H9 (cell line): ENCODE measurements at regions not wholly inside any gene's neighbourhood (a gene's known extent, or its start where the extent isn't known, plus 50 kb on each side); places are given as distances from the start of the nearest gene placed in this dataset.
A peak's percentile ranks its signal among the peaks of the same experiment; 100 is the strongest.

Experiments
- DNase-seq: peaks from one replicate; pipeline ENCODE4 v3.0.0-alpha.2; 2017
- H2AFZ ChIP-seq: one replicate; pipeline ENCODE4 v1.6.1; 2013; ENCODE audit warnings: mild to moderate bottlenecking, low read length, control low read depth, moderate library complexity
- H2AK5ac ChIP-seq: 2 replicates; pipeline ENCODE4 v1.6.1; 2013; ENCODE audit warnings: low read length, control low read depth, mixed read lengths; ENCODE audit not compliant: insufficient read length
- H2BK120ac ChIP-seq: one replicate; pipeline ENCODE4 v1.6.1; 2013; ENCODE audit warnings: low read depth, mild to moderate bottlenecking, low read length, control low read depth, inconsistent platforms; ENCODE audit not compliant: poor library complexity, severe bottlenecking
- H2BK12ac ChIP-seq: 2 replicates; pipeline ENCODE4 v1.6.1; 2013; ENCODE audit warnings: low read length, control low read depth, mixed read lengths, low read depth; ENCODE audit not compliant: insufficient read length
- H2BK15ac ChIP-seq: 2 replicates; pipeline ENCODE4 v1.6.1; 2013; ENCODE audit warnings: low read depth, low read length, control low read depth
- H2BK20ac ChIP-seq: one replicate; pipeline ENCODE4 v1.6.1; 2013; ENCODE audit warnings: low read depth, mild to moderate bottlenecking, low read length, control low read depth, inconsistent platforms; ENCODE audit not compliant: poor library complexity, severe bottlenecking
- H2BK5ac ChIP-seq: 2 replicates; pipeline ENCODE4 v1.6.1; 2013; ENCODE audit warnings: low read length, control low read depth, mixed read lengths; ENCODE audit not compliant: insufficient read length
- H3K14ac ChIP-seq: 2 replicates; pipeline ENCODE4 v1.6.1; 2013; ENCODE audit warnings: low read length, control low read depth; ENCODE audit not compliant: insufficient read depth
- H3K18ac ChIP-seq: 2 replicates; pipeline ENCODE4 v1.6.1; 2013; ENCODE audit warnings: low read depth, mild to moderate bottlenecking, mixed read lengths, low read length, control low read depth; ENCODE audit not compliant: insufficient read length
- H3K23ac ChIP-seq: 2 replicates; pipeline ENCODE4 v1.6.1; 2013; ENCODE audit warnings: low read length, control low read depth, mixed read lengths, low read depth; ENCODE audit not compliant: insufficient read length
- H3K23me2 ChIP-seq: 2 replicates; pipeline ENCODE4 v1.6.1; 2013; ENCODE audit warnings: low read depth, mild to moderate bottlenecking, mixed read lengths, low read length, control low read depth; ENCODE audit not compliant: insufficient read length, poor library complexity, severe bottlenecking
- H3K27ac ChIP-seq: 2 replicates; pipeline ENCODE4 v1.5.1; 2013; ENCODE audit warnings: low read length, control low read depth, mixed read lengths, low read depth; ENCODE audit not compliant: insufficient read length
- H3K27me3 ChIP-seq: 2 replicates; pipeline ENCODE4 v1.6.1; 2013; ENCODE audit warnings: low read length, control low read depth, inconsistent platforms; ENCODE audit not compliant: insufficient read depth
- H3K4ac ChIP-seq: 2 replicates; pipeline ENCODE4 v1.6.1; 2013; ENCODE audit warnings: low read depth, mild to moderate bottlenecking, control low read depth, inconsistent platforms, low read length, moderate library complexity
- H3K4me1 ChIP-seq: 2 replicates; pipeline ENCODE4 v1.6.1; 2013; ENCODE audit warnings: low read length, control low read depth, inconsistent platforms; ENCODE audit not compliant: insufficient read depth
- H3K4me2 ChIP-seq: 2 replicates; pipeline ENCODE4 v1.6.1; 2013; ENCODE audit warnings: low read length, control low read depth, mixed read lengths; ENCODE audit not compliant: insufficient read length, insufficient read depth
- H3K56ac ChIP-seq: 2 replicates; pipeline ENCODE4 v1.6.1; 2013; ENCODE audit warnings: low read depth, mild to moderate bottlenecking, mixed read lengths, low read length, control low read depth; ENCODE audit not compliant: insufficient read length
- H3K79me1 ChIP-seq: 2 replicates; pipeline ENCODE4 v1.6.1; 2013; ENCODE audit warnings: low read depth, mild to moderate bottlenecking, moderate library complexity, low read length, control low read depth, inconsistent platforms; ENCODE audit not compliant: insufficient read depth, poor library complexity, severe bottlenecking
- H3K79me2 ChIP-seq: 2 replicates; pipeline ENCODE4 v1.6.1; 2013; ENCODE audit warnings: low read length, control low read depth, inconsistent platforms; ENCODE audit not compliant: insufficient read depth
- H3K9ac ChIP-seq: 2 replicates; pipeline ENCODE4 v1.6.1; 2013; ENCODE audit warnings: low read length, control low read depth, mixed read lengths; ENCODE audit not compliant: insufficient read length; ENCODE audit errors: extremely low read depth
- H3K9me3 ChIP-seq: one replicate; pipeline ENCODE4 v1.6.1; 2013; ENCODE audit warnings: low read depth, low read length, inconsistent platforms; ENCODE audit not compliant: control insufficient read depth
- H3T11ph ChIP-seq: one replicate; pipeline ENCODE4 v1.6.1; 2013; ENCODE audit warnings: mild to moderate bottlenecking, low read length, control low read depth, inconsistent platforms
- H4K20me1 ChIP-seq: one replicate; pipeline ENCODE4 v1.6.1; 2013; ENCODE audit not compliant: control insufficient read depth, insufficient read length, insufficient read depth
- H4K5ac ChIP-seq: 2 replicates; pipeline ENCODE4 v1.6.1; 2013; ENCODE audit warnings: low read depth, mild to moderate bottlenecking, mixed read lengths, low read length, control low read depth; ENCODE audit not compliant: insufficient read length
- H4K8ac ChIP-seq: replicated peaks from 2 replicates; pipeline ENCODE4 v1.6.1; 2013; ENCODE audit warnings: low read length, control low read depth, mixed read lengths, low read depth; ENCODE audit not compliant: insufficient read length
- H4K91ac ChIP-seq: 2 replicates; pipeline ENCODE4 v1.6.1; 2013; ENCODE audit warnings: low read depth, mild to moderate bottlenecking, moderate library complexity, mixed read lengths, low read length, control low read depth; ENCODE audit not compliant: insufficient read length
- H3K27ac Mint-ChIP-seq, 3 experiments: 2 replicates in 2 of 3; 3 replicates in 1 of 3; pipeline ENCODE4 v1.8.0; 2020 to 2021; ENCODE audit warnings: mixed read lengths in 3 of 3, mild to moderate bottlenecking in 1 of 3, moderate library complexity in 1 of 3
- H3K27me3 Mint-ChIP-seq: 2 replicates; pipeline ENCODE4 v1.8.0; 2021; ENCODE audit warnings: low read depth, mild to moderate bottlenecking, moderate library complexity, mixed read lengths
- H3K36me3 Mint-ChIP-seq, 3 experiments: 2 replicates in 2 of 3; 3 replicates in 1 of 3; pipeline ENCODE4 v1.8.0; 2020 to 2021; ENCODE audit warnings: low read depth in 3 of 3, mixed read lengths in 3 of 3; ENCODE audit not compliant: insufficient read depth in 1 of 3
- H3K4me1 Mint-ChIP-seq, 2 experiments: 2 replicates each; pipeline ENCODE4 v1.8.0; 2020; ENCODE audit warnings: mixed read lengths in 2 of 2
- H3K4me3 Mint-ChIP-seq, 2 experiments: 2 replicates in 1 of 2; 3 replicates in 1 of 2; pipeline ENCODE4 v1.8.0; 2020 to 2021; ENCODE audit warnings: mild to moderate bottlenecking in 2 of 2, mixed read lengths in 2 of 2, moderate library complexity in 1 of 2
- H3K9me3 Mint-ChIP-seq, 2 experiments: 2 replicates in 1 of 2; 3 replicates in 1 of 2; pipeline ENCODE4 v1.8.0; 2020; ENCODE audit warnings: mild to moderate bottlenecking in 2 of 2, mixed read lengths in 2 of 2, moderate library complexity in 1 of 2
- CTCF ChIP-seq: fragments of 200-600 bp; sonication (generic); conservative IDR thresholded peaks from 3 replicates; pipeline ENCODE4 v1.8.0; 2021; ENCODE audit warnings: antibody characterized with exemption, mild to moderate bottlenecking
- WGBS: extraction: QIAGEN DNeasy Blood & Tissue Kit; methylation state at CpG from one replicate; pipeline ENCODE4 v1.1.7; 2013; ENCODE audit warnings: missing lambda C conversion rate, low lambda C conversion rate, mixed read lengths; ENCODE audit not compliant: insufficient read length; ENCODE audit errors: extremely low coverage; 5-methylcytosine and 5-hydroxymethylcytosine counted together

GRCh38 chr1:173303984-173304383 lies 96.9 kb upstream of the TNFSF4 start:
- DNase-seq, result no peak
- H4K91ac ChIP-seq, result no peak overlapping the region
- H3K4ac ChIP-seq, result no peak overlapping the region
- H3K27me3 ChIP-seq, result no peaks in the 10 kb centered on the region
- Mint-ChIP-seq H3K36me3 (no peaks in the 10 kb centered on the region), H3K27ac (peak overlapping the region in 1 of 3 experiments; percentile 87; a peak in 2 of 7 replicates), H3K9me3 (no peaks in the 10 kb centered on the region), H3K27me3 (no peaks in the 10 kb centered on the region), H3K4me3 (no peak overlapping the region), H3K4me1 (peaks cover 11 to 12% of the 10 kb centered on the region in 2 experiments)
- no peak overlapping the region for H2BK20ac ChIP-seq
- H3K23ac ChIP-seq, result no peak overlapping the region
- H2AK5ac ChIP-seq, result no peak overlapping the region
- H3K27ac ChIP-seq, result no peak overlapping the region
- no peaks in the 10 kb centered on the region for H3K79me2 ChIP-seq
- no peak overlapping the region for H2BK5ac ChIP-seq
- no peak overlapping the region for H2BK15ac ChIP-seq
- H2BK120ac ChIP-seq, result no peak overlapping the region
- H3K23me2 ChIP-seq, result no peaks in the 10 kb centered on the region
- no peak overlapping the region for H4K5ac ChIP-seq
- TF ChIP-seq CTCF, result no peak
- no peaks in the 10 kb centered on the region for H3K4me1 ChIP-seq
- H4K8ac ChIP-seq, result no peak overlapping the region
- no peak overlapping the region for H3K9ac ChIP-seq
- no peak overlapping the region for H3K4me2 ChIP-seq
- H3T11ph ChIP-seq, result no peak overlapping the region
- H2BK12ac ChIP-seq, result no peak overlapping the region
- H3K18ac ChIP-seq, result no peak overlapping the region
- H3K14ac ChIP-seq, result no peak overlapping the region
- no peaks in the 10 kb centered on the region for H4K20me1 ChIP-seq
- no peak overlapping the region for H3K56ac ChIP-seq
- no CpG with 5 or more reads among the region's 1 CpG for WGBS
- H3K9me3 ChIP-seq, result no peaks in the 10 kb centered on the region
- H3K79me1 ChIP-seq, result no peaks in the 10 kb centered on the region
- H2AFZ ChIP-seq, result no peak overlapping the region
